ENCODE measurements at regions not wholly inside any gene's neighbourhood (a gene's known extent, or its start where the extent isn't known, plus 50 kb on each side); places are given as distances from the start of the nearest gene placed in this dataset.

GRCh38 chr9:134500931-134501760 is 140.5 kb upstream of the COL5A1 start:
- H3K9me3 ChIP-seq (ENCODE audit: control insufficient read depth in 4 of 4, insufficient read depth in 3 of 4, low read length in 3 of 4), result no peaks in the 10 kb centered on the region
- no peaks in the 10 kb centered on the region for H3K36me3 ChIP-seq (ENCODE audit: control insufficient read depth in 4 of 4, insufficient read depth in 4 of 4, low read length in 4 of 4)
- H3K27me3 ChIP-seq (ENCODE audit: control insufficient read depth in 3 of 3, insufficient read depth in 3 of 3, low read length in 2 of 3), result peaks cover 7 to 20% (median 17%) of the 10 kb centered on the region in 3 donors
- H3K4me1 ChIP-seq (ENCODE audit: control insufficient read depth in 5 of 5, insufficient read depth in 5 of 5, low read length in 5 of 5), result peaks cover 0 to 38% (median 0%) of the 10 kb centered on the region in 5 donors
- DNase-seq (no peak), ATAC-seq (ENCODE audit: insufficient read depth, low FRiP score) (no peak)
- H3K9ac ChIP-seq (ENCODE audit: insufficient read depth in 1 of 2, low read length in 2 of 2), result no peak overlapping the region
- no peak overlapping the region for H3K27ac ChIP-seq (ENCODE audit: low read depth in 1 of 2, low read length in 1 of 2)
- no peak for TF ChIP-seq CTCF (IDR thresholded peaks at IDR 0.05; ENCODE audit: control extremely low read depth, extremely low read depth)
- no peak overlapping the region for H3K4me3 ChIP-seq
- 16 to 17% methylated on average over 44 of the region's 44 CpGs for WGBS, 2 donors

GRCh38 chr9:134501761-134502265 is 139.8 kb upstream of the COL5A1 start:
- Histone ChIP-seq H3K4me1 (ENCODE audit: control insufficient read depth in 5 of 5, insufficient read depth in 5 of 5, low read length in 5 of 5) (peaks cover 0 to 34% (median 0%) of the 10 kb centered on the region in 5 donors), H3K27me3 (ENCODE audit: control insufficient read depth in 3 of 3, insufficient read depth in 3 of 3, low read length in 2 of 3) (peaks cover 7 to 20% (median 17%) of the 10 kb centered on the region in 3 donors), H3K27ac (ENCODE audit: low read depth in 1 of 2, low read length in 1 of 2) (no peak overlapping the region), H3K9me3 (ENCODE audit: control insufficient read depth in 4 of 4, insufficient read depth in 3 of 4, low read length in 3 of 4) (no peaks in the 10 kb centered on the region), H3K36me3 (ENCODE audit: control insufficient read depth in 4 of 4, insufficient read depth in 4 of 4, low read length in 4 of 4) (no peaks in the 10 kb centered on the region), H3K4me3 (no peak overlapping the region), H3K9ac (ENCODE audit: insufficient read depth in 1 of 2, low read length in 2 of 2) (no peak overlapping the region)
- ATAC-seq (ENCODE audit: insufficient read depth, low FRiP score) (no peak), DNase-seq (no peak)
- TF ChIP-seq CTCF (IDR thresholded peaks at IDR 0.05; ENCODE audit: control extremely low read depth, extremely low read depth), result no peak
- WGBS, 2 donors, result 40 to 49% methylated on average over 20 of the region's 20 CpGs

GRCh38 chr9:134502266-134502791 is 139.3 kb upstream of the COL5A1 start:
- H3K27me3 ChIP-seq (ENCODE audit: control insufficient read depth in 3 of 3, insufficient read depth in 3 of 3, low read length in 2 of 3), result peaks cover 7 to 20% (median 17%) of the 10 kb centered on the region in 3 donors
- TF ChIP-seq CTCF (IDR thresholded peaks at IDR 0.05; ENCODE audit: control extremely low read depth, extremely low read depth), result no peak
- no peak for DNase-seq
- H3K36me3 ChIP-seq (ENCODE audit: control insufficient read depth in 4 of 4, insufficient read depth in 4 of 4, low read length in 4 of 4), result no peaks in the 10 kb centered on the region
- no peaks in the 10 kb centered on the region for H3K9me3 ChIP-seq (ENCODE audit: control insufficient read depth in 4 of 4, insufficient read depth in 3 of 4, low read length in 3 of 4)
- peaks cover 0 to 29% (median 0%) of the 10 kb centered on the region in 5 donors for H3K4me1 ChIP-seq (ENCODE audit: control insufficient read depth in 5 of 5, insufficient read depth in 5 of 5, low read length in 5 of 5)
- 72 to 84% methylated on average over 15 of the region's 15 CpGs for WGBS, 2 donors
- H3K4me3 ChIP-seq, result no peak overlapping the region
- no peak overlapping the region for H3K27ac ChIP-seq (ENCODE audit: low read depth in 1 of 2, low read length in 1 of 2)
- peak overlapping the region in 1 of 2 donors; percentile 11 for H3K9ac ChIP-seq (ENCODE audit: insufficient read depth in 1 of 2, low read length in 2 of 2)
- no peak for ATAC-seq (ENCODE audit: insufficient read depth, low FRiP score)
